ENCODE measurements at regions not wholly inside any gene's neighbourhood (a gene's known extent, or its start where the extent isn't known, plus 50 kb on each side); places are given as distances from the start of the nearest gene placed in this dataset.

DNA sequence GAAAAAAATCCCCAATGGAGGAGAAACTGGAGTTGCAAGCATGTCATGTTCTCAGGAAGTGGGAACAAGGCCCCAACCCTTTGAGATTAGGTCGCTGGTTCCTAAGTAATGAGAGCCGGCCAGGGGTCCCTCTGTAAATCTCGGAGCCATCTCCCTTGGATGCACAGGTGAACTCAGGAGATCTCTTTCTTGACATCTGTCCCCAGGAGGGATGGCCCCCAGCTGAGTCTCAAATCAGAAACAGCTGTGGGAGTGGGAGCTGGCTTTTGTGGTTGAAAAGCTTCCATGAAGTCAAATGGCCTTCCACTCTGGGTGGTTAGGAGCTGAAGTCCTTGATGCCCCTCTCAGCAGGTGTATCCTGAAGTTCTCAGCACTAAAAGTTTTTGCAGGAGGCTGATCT lies 257.1 kb downstream of the BMP7 start:
- Histone ChIP-seq H3K9me3 (no peaks in the 10 kb centered on the region), H3K4me3 (no peak overlapping the region), H3K36me3 (no peaks in the 10 kb centered on the region), H3K27me3 (no peaks in the 10 kb centered on the region), H3K27ac (no peak overlapping the region), H3K4me1 (ENCODE audit: insufficient read depth) (no peaks in the 10 kb centered on the region)
- no peak for TF ChIP-seq EP300 (IDR thresholded peaks at IDR 0.05)
- no peak for TF ChIP-seq POLR2A (IDR thresholded peaks at IDR 0.05)
- TF ChIP-seq, protein P1, sequence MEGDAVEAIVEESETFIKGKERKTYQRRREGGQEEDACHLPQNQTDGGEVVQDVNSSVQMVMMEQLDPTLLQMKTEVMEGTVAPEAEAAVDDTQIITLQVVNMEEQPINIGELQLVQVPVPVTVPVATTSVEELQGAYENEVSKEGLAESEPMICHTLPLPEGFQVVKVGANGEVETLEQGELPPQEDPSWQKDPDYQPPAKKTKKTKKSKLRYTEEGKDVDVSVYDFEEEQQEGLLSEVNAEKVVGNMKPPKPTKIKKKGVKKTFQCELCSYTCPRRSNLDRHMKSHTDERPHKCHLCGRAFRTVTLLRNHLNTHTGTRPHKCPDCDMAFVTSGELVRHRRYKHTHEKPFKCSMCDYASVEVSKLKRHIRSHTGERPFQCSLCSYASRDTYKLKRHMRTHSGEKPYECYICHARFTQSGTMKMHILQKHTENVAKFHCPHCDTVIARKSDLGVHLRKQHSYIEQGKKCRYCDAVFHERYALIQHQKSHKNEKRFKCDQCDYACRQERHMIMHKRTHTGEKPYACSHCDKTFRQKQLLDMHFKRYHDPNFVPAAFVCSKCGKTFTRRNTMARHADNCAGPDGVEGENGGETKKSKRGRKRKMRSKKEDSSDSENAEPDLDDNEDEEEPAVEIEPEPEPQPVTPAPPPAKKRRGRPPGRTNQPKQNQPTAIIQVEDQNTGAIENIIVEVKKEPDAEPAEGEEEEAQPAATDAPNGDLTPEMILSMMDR (IDR thresholded peaks at IDR 0.05) = no peak
- DNase-seq = no peak
- intact Hi-C loops (cut with DNase I) = no loop called here
- WGBS, 3 donors = 69 to 78% (median 72%) methylated on average over 3 of the region's 3 CpGs

DNA sequence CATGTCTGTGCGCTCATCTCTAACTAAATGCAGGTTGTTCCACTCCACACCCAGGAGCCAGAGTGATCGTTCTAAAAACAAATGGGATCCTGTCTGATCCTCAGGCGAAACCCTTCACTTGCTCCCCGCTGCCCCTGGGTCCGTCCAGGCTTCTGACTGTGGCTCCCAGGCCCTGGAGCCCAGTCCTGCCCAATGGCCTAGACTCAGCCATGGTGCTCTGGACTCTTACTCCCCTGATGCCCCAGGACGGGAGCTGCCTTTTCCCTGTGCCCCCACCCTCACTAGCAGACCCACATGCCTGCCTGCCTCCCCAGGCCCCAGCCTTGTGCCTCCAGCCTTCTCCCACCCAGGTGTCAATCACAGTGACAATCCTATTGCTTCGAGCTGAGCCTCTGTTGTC lies 256.7 kb downstream of the BMP7 start:
- intact Hi-C loops (cut with DNase I) = no loop called here
- H3K9me3 ChIP-seq = no peaks in the 10 kb centered on the region
- H3K4me1 ChIP-seq (ENCODE audit: insufficient read depth) = no peaks in the 10 kb centered on the region
- H3K36me3 ChIP-seq = no peaks in the 10 kb centered on the region
- H3K27me3 ChIP-seq = no peaks in the 10 kb centered on the region
- no peak for DNase-seq
- H3K4me3 ChIP-seq = no peak overlapping the region
- WGBS, 3 donors = 67 to 78% (median 68%) methylated on average over 7 of the region's 7 CpGs
- TF ChIP-seq POLR2A (IDR thresholded peaks at IDR 0.05) = no peak
- TF ChIP-seq, protein P1 (IDR thresholded peaks at IDR 0.05) = no peak
- no peak overlapping the region for H3K27ac ChIP-seq

DNA sequence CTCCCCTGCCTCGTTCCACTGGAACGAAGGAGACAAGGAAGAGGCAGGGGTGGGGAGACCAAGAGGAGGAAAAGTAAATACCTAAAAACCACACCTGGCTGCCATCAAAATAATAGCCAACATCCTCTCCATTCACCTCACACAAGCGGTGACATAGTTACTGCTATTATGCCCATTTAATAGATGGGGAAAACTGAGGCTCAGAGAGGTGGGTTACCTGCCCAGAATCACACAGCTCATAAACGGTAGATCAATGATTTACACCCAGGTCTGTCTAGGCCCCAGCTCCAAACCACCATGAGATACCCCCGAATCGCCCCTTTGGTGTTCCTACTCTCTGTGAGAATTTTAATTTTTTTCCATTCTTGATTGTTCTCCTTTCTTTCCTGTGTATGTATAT lies 253.8 kb downstream of the BMP7 start:
- Histone ChIP-seq H3K27ac (no peak overlapping the region), H3K36me3 (no peaks in the 10 kb centered on the region), H3K4me1 (ENCODE audit: insufficient read depth) (no peaks in the 10 kb centered on the region), H3K4me3 (no peak overlapping the region), H3K27me3 (no peaks in the 10 kb centered on the region), H3K9me3 (no peaks in the 10 kb centered on the region)
- WGBS, 3 donors = 85 to 89% (median 86%) methylated on average over 6 of the region's 6 CpGs
- intact Hi-C loops (cut with DNase I) = no loop called here
- no peak for DNase-seq
- TF ChIP-seq, protein P1 (IDR thresholded peaks at IDR 0.05) = no peak
- TF ChIP-seq POLR2A (IDR thresholded peaks at IDR 0.05) = no peak
- no peak for TF ChIP-seq EP300 (IDR thresholded peaks at IDR 0.05)

DNA sequence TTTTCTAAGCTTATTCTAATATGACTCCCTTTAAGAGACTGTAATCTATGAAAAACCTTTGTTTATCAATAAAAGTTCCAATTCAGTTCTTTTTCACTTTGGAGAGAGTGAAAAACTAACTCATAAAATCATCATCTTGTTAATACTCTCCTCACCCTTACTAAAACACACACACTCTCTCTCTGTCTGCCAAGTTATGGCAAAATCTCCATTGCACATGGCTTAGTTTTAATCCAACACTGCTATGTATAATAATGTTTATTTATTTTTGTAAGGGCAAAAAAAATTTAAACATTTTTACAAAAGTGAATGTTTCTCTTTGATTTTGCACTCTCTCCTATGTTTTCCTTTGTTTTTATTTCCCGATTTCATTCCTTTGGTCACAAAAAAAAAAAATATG lies 253.2 kb downstream of the BMP7 start:
- 3 to 22% (median 5%) methylated on average over 1 of the region's 1 CpG for WGBS, 3 donors
- intact Hi-C loops (cut with DNase I) = no loop called here
- H3K4me3 ChIP-seq = no peak overlapping the region

More for the DNA sequence above, 253.2 kb downstream of the BMP7 start:
- no peaks in the 10 kb centered on the region for H3K9me3 ChIP-seq
- no peaks in the 10 kb centered on the region for H3K27me3 ChIP-seq
- DNase-seq = no peak
- H3K27ac ChIP-seq = no peak overlapping the region
- H3K36me3 ChIP-seq = no peaks in the 10 kb centered on the region
- TF ChIP-seq EP300 (IDR thresholded peaks at IDR 0.05) (no peak), POLR2A (IDR thresholded peaks at IDR 0.05) (no peak)
- TF ChIP-seq, protein P1 (IDR thresholded peaks at IDR 0.05) = no peak
- H3K4me1 ChIP-seq (ENCODE audit: insufficient read depth) = no peaks in the 10 kb centered on the region
